ENCODE measurements at regions not wholly inside any gene's neighbourhood (a gene's known extent, or its start where the extent isn't known, plus 50 kb on each side); places are given as distances from the start of the nearest gene placed in this dataset.
A peak's percentile ranks its signal among the peaks of the same experiment; 100 is the strongest.

DNA sequence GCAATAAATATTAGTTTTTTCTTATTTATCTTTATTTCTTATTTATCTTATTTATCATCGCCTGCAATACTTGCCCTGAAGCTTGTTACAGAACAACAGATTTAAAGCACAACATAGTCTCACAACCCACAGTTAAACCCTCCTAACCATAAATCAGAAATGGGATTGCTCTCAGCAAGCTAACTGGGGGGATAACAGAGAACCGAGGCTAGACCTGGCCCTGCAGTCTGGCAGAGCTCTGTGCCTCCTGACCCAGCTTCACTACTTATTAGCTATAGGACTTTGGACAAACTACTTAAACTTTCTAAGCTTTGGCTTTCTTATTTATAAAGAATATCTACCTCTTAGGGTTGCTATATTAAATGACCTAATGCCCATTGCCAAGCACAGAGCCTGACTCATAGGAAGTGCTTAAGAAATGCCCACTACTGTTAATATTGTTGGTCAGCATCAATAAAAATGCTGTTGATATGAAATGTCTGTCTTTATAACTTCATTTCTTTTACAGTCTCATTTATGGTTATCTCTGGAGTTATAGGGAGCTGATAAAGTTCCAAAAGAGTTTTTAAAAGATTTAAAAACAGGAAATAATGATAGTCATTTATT, 87.9 kb upstream of the BEND6 start:
- H3K9me3 ChIP-seq (ENCODE audit: control insufficient read depth, low read depth, low read length): no peaks in the 10 kb centered on the region
- no peak overlapping the region for H2BK120ac ChIP-seq (ENCODE audit: low read depth, low read length, poor library complexity, severe bottlenecking)
- no peaks in the 10 kb centered on the region for H3K27me3 Mint-ChIP-seq (ENCODE audit: low read depth)
- no peaks in the 10 kb centered on the region for H3K23me2 ChIP-seq (ENCODE audit: insufficient read length, low read depth, low read length, poor library complexity, severe bottlenecking)
- no peak overlapping the region for H2BK12ac ChIP-seq (ENCODE audit: insufficient read length, low read depth, low read length)
- no peak overlapping the region for H2AFZ ChIP-seq (ENCODE audit: low read length)
- no peak overlapping the region for H2BK15ac ChIP-seq (ENCODE audit: low read depth, low read length)
- H3K36me3 Mint-ChIP-seq (ENCODE audit: insufficient read depth in 1 of 3, low read depth in 3 of 3): no peaks in the 10 kb centered on the region
- H4K8ac ChIP-seq (replicated peaks; ENCODE audit: insufficient read length, low read depth, low read length): no peak overlapping the region
- H3K56ac ChIP-seq (ENCODE audit: insufficient read length, low read depth, low read length): no peak overlapping the region
- no peak overlapping the region for H3K4me2 ChIP-seq (ENCODE audit: insufficient read depth, insufficient read length, low read length)
- H3T11ph ChIP-seq (ENCODE audit: low read length): no peak overlapping the region
- no peaks in the 10 kb centered on the region for H4K20me1 ChIP-seq (ENCODE audit: control insufficient read depth, insufficient read depth, insufficient read length)
- DNase-seq: no peak
- H3K9ac ChIP-seq (ENCODE audit: extremely low read depth, insufficient read length, low read length): no peak overlapping the region
- WGBS (ENCODE audit: extremely low coverage, insufficient read length, low lambda C conversion rate): no CpG with 5 or more reads among the region's 2 CpGs
- H3K4me1 ChIP-seq (ENCODE audit: insufficient read depth, low read length): peaks cover 3% of the 10 kb centered on the region; the same call in 1 of the 2 replicates
- H3K4ac ChIP-seq (ENCODE audit: low read depth, low read length): no peak overlapping the region
- H3K27ac ChIP-seq (ENCODE audit: insufficient read length, low read depth, low read length): no peak overlapping the region
- peaks cover 26 to 36% of the 10 kb centered on the region in 2 experiments for H3K4me1 Mint-ChIP-seq
- H3K79me2 ChIP-seq (ENCODE audit: insufficient read depth, low read length): no peaks in the 10 kb centered on the region
- H3K27me3 ChIP-seq (ENCODE audit: insufficient read depth, low read length): no peaks in the 10 kb centered on the region
- no peak overlapping the region for H2BK5ac ChIP-seq (ENCODE audit: insufficient read length, low read length)
- no peak overlapping the region for H3K14ac ChIP-seq (ENCODE audit: insufficient read depth, low read length)
- peak overlapping the region in 1 of 3 experiments; percentile 73; a peak in 1 of 7 replicates for H3K27ac Mint-ChIP-seq
- H3K4me3 Mint-ChIP-seq: no peak overlapping the region
- no peaks in the 10 kb centered on the region for H3K9me3 Mint-ChIP-seq
- TF ChIP-seq CTCF (conservative IDR thresholded peaks at IDR 0.05): no peak
- no peak overlapping the region for H4K5ac ChIP-seq (ENCODE audit: insufficient read length, low read depth, low read length)
- no peak overlapping the region for H2BK20ac ChIP-seq (ENCODE audit: low read depth, low read length, poor library complexity, severe bottlenecking)
- H2AK5ac ChIP-seq (ENCODE audit: insufficient read length, low read length): no peak overlapping the region
- no peaks in the 10 kb centered on the region for H3K79me1 ChIP-seq (ENCODE audit: insufficient read depth, low read depth, low read length, poor library complexity, severe bottlenecking)
- no peak overlapping the region for H4K91ac ChIP-seq (ENCODE audit: insufficient read length, low read depth, low read length)
- H3K23ac ChIP-seq (ENCODE audit: insufficient read length, low read depth, low read length): no peak overlapping the region
- no peak overlapping the region for H3K18ac ChIP-seq (ENCODE audit: insufficient read length, low read depth, low read length)
